H9 (cell line): ENCODE measurements at regions not wholly inside any gene's neighbourhood (a gene's known extent, or its start where the extent isn't known, plus 50 kb on each side); places are given as distances from the start of the nearest gene placed in this dataset.

Source experiments
- DNase-seq: peaks from one replicate; pipeline ENCODE4 v3.0.0-alpha.2; 2017
- H2AFZ ChIP-seq: one replicate; pipeline ENCODE4 v1.6.1; 2013; ENCODE audit warnings: mild to moderate bottlenecking, low read length, control low read depth, moderate library complexity
- H2AK5ac ChIP-seq: 2 replicates; pipeline ENCODE4 v1.6.1; 2013; ENCODE audit warnings: low read length, control low read depth, mixed read lengths; ENCODE audit not compliant: insufficient read length
- H2BK120ac ChIP-seq: one replicate; pipeline ENCODE4 v1.6.1; 2013; ENCODE audit warnings: low read depth, mild to moderate bottlenecking, low read length, control low read depth, inconsistent platforms; ENCODE audit not compliant: poor library complexity, severe bottlenecking
- H2BK12ac ChIP-seq: 2 replicates; pipeline ENCODE4 v1.6.1; 2013; ENCODE audit warnings: low read length, control low read depth, mixed read lengths, low read depth; ENCODE audit not compliant: insufficient read length
- H2BK15ac ChIP-seq: 2 replicates; pipeline ENCODE4 v1.6.1; 2013; ENCODE audit warnings: low read depth, low read length, control low read depth
- H2BK20ac ChIP-seq: one replicate; pipeline ENCODE4 v1.6.1; 2013; ENCODE audit warnings: low read depth, mild to moderate bottlenecking, low read length, control low read depth, inconsistent platforms; ENCODE audit not compliant: poor library complexity, severe bottlenecking
- H2BK5ac ChIP-seq: 2 replicates; pipeline ENCODE4 v1.6.1; 2013; ENCODE audit warnings: low read length, control low read depth, mixed read lengths; ENCODE audit not compliant: insufficient read length
- H3K14ac ChIP-seq: 2 replicates; pipeline ENCODE4 v1.6.1; 2013; ENCODE audit warnings: low read length, control low read depth; ENCODE audit not compliant: insufficient read depth
- H3K18ac ChIP-seq: 2 replicates; pipeline ENCODE4 v1.6.1; 2013; ENCODE audit warnings: low read depth, mild to moderate bottlenecking, mixed read lengths, low read length, control low read depth; ENCODE audit not compliant: insufficient read length
- H3K23ac ChIP-seq: 2 replicates; pipeline ENCODE4 v1.6.1; 2013; ENCODE audit warnings: low read length, control low read depth, mixed read lengths, low read depth; ENCODE audit not compliant: insufficient read length
- H3K23me2 ChIP-seq: 2 replicates; pipeline ENCODE4 v1.6.1; 2013; ENCODE audit warnings: low read depth, mild to moderate bottlenecking, mixed read lengths, low read length, control low read depth; ENCODE audit not compliant: insufficient read length, poor library complexity, severe bottlenecking
- H3K27ac ChIP-seq: 2 replicates; pipeline ENCODE4 v1.5.1; 2013; ENCODE audit warnings: low read length, control low read depth, mixed read lengths, low read depth; ENCODE audit not compliant: insufficient read length
- H3K27me3 ChIP-seq: 2 replicates; pipeline ENCODE4 v1.6.1; 2013; ENCODE audit warnings: low read length, control low read depth, inconsistent platforms; ENCODE audit not compliant: insufficient read depth
- H3K4ac ChIP-seq: 2 replicates; pipeline ENCODE4 v1.6.1; 2013; ENCODE audit warnings: low read depth, mild to moderate bottlenecking, control low read depth, inconsistent platforms, low read length, moderate library complexity
- H3K4me1 ChIP-seq: 2 replicates; pipeline ENCODE4 v1.6.1; 2013; ENCODE audit warnings: low read length, control low read depth, inconsistent platforms; ENCODE audit not compliant: insufficient read depth
- H3K4me2 ChIP-seq: 2 replicates; pipeline ENCODE4 v1.6.1; 2013; ENCODE audit warnings: low read length, control low read depth, mixed read lengths; ENCODE audit not compliant: insufficient read length, insufficient read depth
- H3K56ac ChIP-seq: 2 replicates; pipeline ENCODE4 v1.6.1; 2013; ENCODE audit warnings: low read depth, mild to moderate bottlenecking, mixed read lengths, low read length, control low read depth; ENCODE audit not compliant: insufficient read length
- H3K79me1 ChIP-seq: 2 replicates; pipeline ENCODE4 v1.6.1; 2013; ENCODE audit warnings: low read depth, mild to moderate bottlenecking, moderate library complexity, low read length, control low read depth, inconsistent platforms; ENCODE audit not compliant: insufficient read depth, poor library complexity, severe bottlenecking
- H3K79me2 ChIP-seq: 2 replicates; pipeline ENCODE4 v1.6.1; 2013; ENCODE audit warnings: low read length, control low read depth, inconsistent platforms; ENCODE audit not compliant: insufficient read depth
- H3K9ac ChIP-seq: 2 replicates; pipeline ENCODE4 v1.6.1; 2013; ENCODE audit warnings: low read length, control low read depth, mixed read lengths; ENCODE audit not compliant: insufficient read length; ENCODE audit errors: extremely low read depth
- H3K9me3 ChIP-seq: one replicate; pipeline ENCODE4 v1.6.1; 2013; ENCODE audit warnings: low read depth, low read length, inconsistent platforms; ENCODE audit not compliant: control insufficient read depth
- H3T11ph ChIP-seq: one replicate; pipeline ENCODE4 v1.6.1; 2013; ENCODE audit warnings: mild to moderate bottlenecking, low read length, control low read depth, inconsistent platforms
- H4K20me1 ChIP-seq: one replicate; pipeline ENCODE4 v1.6.1; 2013; ENCODE audit not compliant: control insufficient read depth, insufficient read length, insufficient read depth
- H4K5ac ChIP-seq: 2 replicates; pipeline ENCODE4 v1.6.1; 2013; ENCODE audit warnings: low read depth, mild to moderate bottlenecking, mixed read lengths, low read length, control low read depth; ENCODE audit not compliant: insufficient read length
- H4K8ac ChIP-seq: replicated peaks from 2 replicates; pipeline ENCODE4 v1.6.1; 2013; ENCODE audit warnings: low read length, control low read depth, mixed read lengths, low read depth; ENCODE audit not compliant: insufficient read length
- H4K91ac ChIP-seq: 2 replicates; pipeline ENCODE4 v1.6.1; 2013; ENCODE audit warnings: low read depth, mild to moderate bottlenecking, moderate library complexity, mixed read lengths, low read length, control low read depth; ENCODE audit not compliant: insufficient read length
- H3K27ac Mint-ChIP-seq, 3 experiments: 2 replicates in 2 of 3; 3 replicates in 1 of 3; pipeline ENCODE4 v1.8.0; 2020 to 2021; ENCODE audit warnings: mixed read lengths in 3 of 3, mild to moderate bottlenecking in 1 of 3, moderate library complexity in 1 of 3
- H3K27me3 Mint-ChIP-seq: 2 replicates; pipeline ENCODE4 v1.8.0; 2021; ENCODE audit warnings: low read depth, mild to moderate bottlenecking, moderate library complexity, mixed read lengths
- H3K36me3 Mint-ChIP-seq, 3 experiments: 2 replicates in 2 of 3; 3 replicates in 1 of 3; pipeline ENCODE4 v1.8.0; 2020 to 2021; ENCODE audit warnings: low read depth in 3 of 3, mixed read lengths in 3 of 3; ENCODE audit not compliant: insufficient read depth in 1 of 3
- H3K4me1 Mint-ChIP-seq, 2 experiments: 2 replicates each; pipeline ENCODE4 v1.8.0; 2020; ENCODE audit warnings: mixed read lengths in 2 of 2
- H3K4me3 Mint-ChIP-seq, 2 experiments: 2 replicates in 1 of 2; 3 replicates in 1 of 2; pipeline ENCODE4 v1.8.0; 2020 to 2021; ENCODE audit warnings: mild to moderate bottlenecking in 2 of 2, mixed read lengths in 2 of 2, moderate library complexity in 1 of 2
- H3K9me3 Mint-ChIP-seq, 2 experiments: 2 replicates in 1 of 2; 3 replicates in 1 of 2; pipeline ENCODE4 v1.8.0; 2020; ENCODE audit warnings: mild to moderate bottlenecking in 2 of 2, mixed read lengths in 2 of 2, moderate library complexity in 1 of 2
- WGBS: extraction: QIAGEN DNeasy Blood & Tissue Kit; methylation state at CpG from one replicate; pipeline ENCODE4 v1.1.7; 2013; ENCODE audit warnings: missing lambda C conversion rate, low lambda C conversion rate, mixed read lengths; ENCODE audit not compliant: insufficient read length; ENCODE audit errors: extremely low coverage; 5-methylcytosine and 5-hydroxymethylcytosine counted together
- TF ChIP-seq, protein P1 (sequence below): fragments of 200-600 bp; sonication (generic); conservative IDR thresholded peaks from 3 replicates; pipeline ENCODE4 v1.8.0; 2021; ENCODE audit warnings: antibody characterized with exemption, mild to moderate bottlenecking

DNA sequence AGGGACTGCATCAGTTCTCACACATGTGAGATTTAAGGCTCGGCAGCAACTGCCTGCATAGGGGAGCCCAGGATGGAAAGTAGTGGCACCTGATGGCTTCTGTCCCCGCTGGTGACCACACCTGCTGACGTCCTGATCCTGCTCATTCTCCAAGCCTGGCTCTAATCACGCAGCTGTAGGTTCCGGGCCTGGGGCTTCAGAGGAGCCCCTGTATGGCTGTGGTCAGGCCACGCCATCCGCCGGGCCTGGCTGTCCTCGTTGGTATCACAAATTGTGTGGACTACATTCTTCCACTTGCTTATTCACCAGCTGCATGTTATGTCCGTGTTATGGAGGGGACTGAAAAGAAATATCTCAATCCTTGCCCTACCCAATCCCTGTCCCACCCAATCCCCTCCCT is 580.0 kb downstream of the TBC1D22A start:
- H3K79me1 ChIP-seq, result no peaks in the 10 kb centered on the region
- H3K4me1 ChIP-seq, result no peaks in the 10 kb centered on the region
- Mint-ChIP-seq H3K27ac (no peak overlapping the region), H3K27me3 (peaks cover 7% of the 10 kb centered on the region), H3K36me3 (peaks cover 8 to 32% (median 13%) of the 10 kb centered on the region in 3 experiments), H3K9me3 (peaks cover 72 to 92% of the 10 kb centered on the region in 2 experiments), H3K4me1 (no peaks in the 10 kb centered on the region), H3K4me3 (no peak overlapping the region)
- H3K56ac ChIP-seq, result no peak overlapping the region
- H3K4ac ChIP-seq, result no peak overlapping the region
- DNase-seq, result no peak
- H4K8ac ChIP-seq, result no peak overlapping the region
- no peak overlapping the region for H3K18ac ChIP-seq
- TF ChIP-seq, protein P1, sequence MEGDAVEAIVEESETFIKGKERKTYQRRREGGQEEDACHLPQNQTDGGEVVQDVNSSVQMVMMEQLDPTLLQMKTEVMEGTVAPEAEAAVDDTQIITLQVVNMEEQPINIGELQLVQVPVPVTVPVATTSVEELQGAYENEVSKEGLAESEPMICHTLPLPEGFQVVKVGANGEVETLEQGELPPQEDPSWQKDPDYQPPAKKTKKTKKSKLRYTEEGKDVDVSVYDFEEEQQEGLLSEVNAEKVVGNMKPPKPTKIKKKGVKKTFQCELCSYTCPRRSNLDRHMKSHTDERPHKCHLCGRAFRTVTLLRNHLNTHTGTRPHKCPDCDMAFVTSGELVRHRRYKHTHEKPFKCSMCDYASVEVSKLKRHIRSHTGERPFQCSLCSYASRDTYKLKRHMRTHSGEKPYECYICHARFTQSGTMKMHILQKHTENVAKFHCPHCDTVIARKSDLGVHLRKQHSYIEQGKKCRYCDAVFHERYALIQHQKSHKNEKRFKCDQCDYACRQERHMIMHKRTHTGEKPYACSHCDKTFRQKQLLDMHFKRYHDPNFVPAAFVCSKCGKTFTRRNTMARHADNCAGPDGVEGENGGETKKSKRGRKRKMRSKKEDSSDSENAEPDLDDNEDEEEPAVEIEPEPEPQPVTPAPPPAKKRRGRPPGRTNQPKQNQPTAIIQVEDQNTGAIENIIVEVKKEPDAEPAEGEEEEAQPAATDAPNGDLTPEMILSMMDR, result no peak
- H3K23ac ChIP-seq, result no peak overlapping the region
- no CpG with 5 or more reads among the region's 10 CpGs for WGBS
- no peaks in the 10 kb centered on the region for H3K79me2 ChIP-seq
- no peak overlapping the region for H3K9ac ChIP-seq
- no peaks in the 10 kb centered on the region for H3K27me3 ChIP-seq
- no peak overlapping the region for H2BK120ac ChIP-seq
- H4K5ac ChIP-seq, result no peak overlapping the region
- H2AFZ ChIP-seq, result no peak overlapping the region
- H2BK20ac ChIP-seq, result no peak overlapping the region
- H2BK12ac ChIP-seq, result no peak overlapping the region
- H2AK5ac ChIP-seq, result no peak overlapping the region
- no peak overlapping the region for H3T11ph ChIP-seq
- no peaks in the 10 kb centered on the region for H4K20me1 ChIP-seq
- H3K14ac ChIP-seq, result no peak overlapping the region
- no peak overlapping the region for H3K27ac ChIP-seq
- no peaks in the 10 kb centered on the region for H3K23me2 ChIP-seq
- no peak overlapping the region for H4K91ac ChIP-seq
- no peak overlapping the region for H3K4me2 ChIP-seq
- H2BK5ac ChIP-seq, result no peak overlapping the region
- H2BK15ac ChIP-seq, result no peak overlapping the region
- peaks cover 68% of the 10 kb centered on the region for H3K9me3 ChIP-seq
